ELR (cell line): ENCODE measurements at regions not wholly inside any gene's neighbourhood (a gene's known extent, or its start where the extent isn't known, plus 50 kb on each side); places are given as distances from the start of the nearest gene placed in this dataset.
A peak's percentile ranks its signal among the peaks of the same experiment; 100 is the strongest.

Source experiments
- DNase-seq: peaks from one replicate; pipeline ENCODE4 v3.0.0-alpha.2; 2015; ENCODE audit warnings: low read depth

GRCh38 chr18:67586101-67586500, 69.6 kb upstream of the DSEL start:
- no peak for DNase-seq

GRCh38 chr18:67583621-67584020, 67.1 kb upstream of the DSEL start:
- DNase-seq: peak; percentile 17

- DNase-seq: no peak
Measured at GRCh38 chr18:67582488-67582887, 66.0 kb upstream of the DSEL start.

- DNase-seq: no peak
Measured at GRCh38 chr18:67581178-67581577, 64.7 kb upstream of the DSEL start.

GRCh38 chr18:67577386-67577785, 60.9 kb upstream of the DSEL start:
- no peak for DNase-seq

GRCh38 chr18:67574749-67575148, 58.2 kb upstream of the DSEL start:
- DNase-seq: no peak

- DNase-seq: no peak
Measured at GRCh38 chr18:67568166-67568565, 51.6 kb upstream of the DSEL start.
